ENCODE measurements at regions not wholly inside any gene's neighbourhood (a gene's known extent, or its start where the extent isn't known, plus 50 kb on each side); places are given as distances from the start of the nearest gene placed in this dataset.

GRCh38 chr6:108734271-108734922 is 113.8 kb upstream of the ARMC2 start:
- DNase-seq = no peak
- Mint-ChIP-seq H3K27ac (no peak overlapping the region), H3K4me3 (no peak overlapping the region), H3K36me3 (no peaks in the 10 kb centered on the region), H3K27me3 (ENCODE audit: low read depth in 3 of 3) (peaks cover 0 to 6% (median 2%) of the 10 kb centered on the region in 3 donors), H3K9me3 (no peaks in the 10 kb centered on the region), H3K4me1 (peaks cover 4 to 6% of the 10 kb centered on the region in 2 donors)

GRCh38 chr6:108735310-108736001 is 112.8 kb upstream of the ARMC2 start:
- Mint-ChIP-seq H3K4me3 (no peak overlapping the region), H3K36me3 (no peaks in the 10 kb centered on the region), H3K4me1 (peaks cover 4 to 7% of the 10 kb centered on the region in 2 donors), H3K9me3 (no peaks in the 10 kb centered on the region), H3K27ac (no peak overlapping the region), H3K27me3 (ENCODE audit: low read depth in 3 of 3) (peaks cover 0 to 6% (median 2%) of the 10 kb centered on the region in 3 donors)
- no peak for DNase-seq

- Mint-ChIP-seq H3K4me3 (no peak overlapping the region), H3K27me3 (ENCODE audit: low read depth in 3 of 3) (peaks cover 0 to 6% (median 2%) of the 10 kb centered on the region in 3 donors), H3K4me1 (peaks cover 4 to 7% of the 10 kb centered on the region in 2 donors), H3K27ac (no peak overlapping the region), H3K36me3 (no peaks in the 10 kb centered on the region), H3K9me3 (no peaks in the 10 kb centered on the region)
- DNase-seq = no peak
Measured at GRCh38 chr6:108736002-108736361, 112.2 kb upstream of the ARMC2 start.

GRCh38 chr6:108736832-108737231 is 111.4 kb upstream of the ARMC2 start:
- no peak overlapping the region for H3K27ac Mint-ChIP-seq
- H3K4me1 Mint-ChIP-seq = peaks cover 4 to 7% of the 10 kb centered on the region in 2 donors
- DNase-seq = no peak
- peaks cover 0 to 6% (median 2%) of the 10 kb centered on the region in 3 donors for H3K27me3 Mint-ChIP-seq (ENCODE audit: low read depth in 3 of 3)
- H3K9me3 Mint-ChIP-seq = no peaks in the 10 kb centered on the region
- no peaks in the 10 kb centered on the region for H3K36me3 Mint-ChIP-seq
- H3K4me3 Mint-ChIP-seq = no peak overlapping the region

- Mint-ChIP-seq H3K4me1 (peaks cover 4 to 7% of the 10 kb centered on the region in 2 donors), H3K36me3 (no peaks in the 10 kb centered on the region), H3K9me3 (no peaks in the 10 kb centered on the region), H3K27me3 (ENCODE audit: low read depth in 3 of 3) (peaks cover 0 to 3% (median 2%) of the 10 kb centered on the region in 3 donors), H3K27ac (no peak overlapping the region), H3K4me3 (no peak overlapping the region)
- DNase-seq = no peak
Measured at GRCh38 chr6:108737594-108738546, 110.4 kb upstream of the ARMC2 start.

GRCh38 chr6:108738684-108739416 is 109.4 kb upstream of the ARMC2 start:
- H3K4me3 Mint-ChIP-seq = no peak overlapping the region
- H3K4me1 Mint-ChIP-seq = peaks cover 4 to 7% of the 10 kb centered on the region in 2 donors
- H3K27ac Mint-ChIP-seq = no peak overlapping the region
- H3K36me3 Mint-ChIP-seq = no peaks in the 10 kb centered on the region
- H3K9me3 Mint-ChIP-seq = no peaks in the 10 kb centered on the region
- peaks cover 0 to 2% (median 0%) of the 10 kb centered on the region in 3 donors for H3K27me3 Mint-ChIP-seq (ENCODE audit: low read depth in 3 of 3)
- DNase-seq = no peak

- no peak overlapping the region for H3K4me3 Mint-ChIP-seq
- H3K27ac Mint-ChIP-seq = no peak overlapping the region
- no peak for DNase-seq
- no peaks in the 10 kb centered on the region for H3K36me3 Mint-ChIP-seq
- peaks cover 0 to 3% (median 0%) of the 10 kb centered on the region in 3 donors for H3K27me3 Mint-ChIP-seq (ENCODE audit: low read depth in 3 of 3)
- H3K4me1 Mint-ChIP-seq = peaks cover 4 to 7% of the 10 kb centered on the region in 2 donors
- no peaks in the 10 kb centered on the region for H3K9me3 Mint-ChIP-seq
Measured at GRCh38 chr6:108739496-108740330, 108.5 kb upstream of the ARMC2 start.

- H3K27me3 Mint-ChIP-seq (ENCODE audit: low read depth in 3 of 3) = peaks cover 0 to 3% (median 0%) of the 10 kb centered on the region in 3 donors
Measured at GRCh38 chr6:108741331-108741989, 106.8 kb upstream of the ARMC2 start.

GRCh38 chr6:108742041-108742440 is 106.2 kb upstream of the ARMC2 start:
- Mint-ChIP-seq H3K4me3 (no peak overlapping the region), H3K36me3 (no peaks in the 10 kb centered on the region), H3K27ac (no peak overlapping the region), H3K9me3 (no peaks in the 10 kb centered on the region), H3K4me1 (peaks cover 4 to 7% of the 10 kb centered on the region in 2 donors), H3K27me3 (ENCODE audit: low read depth in 3 of 3) (peaks cover 0 to 3% (median 0%) of the 10 kb centered on the region in 3 donors)
- DNase-seq = no peak

More at GRCh38 chr6:108741331-108741989, 106.8 kb upstream of the ARMC2 start:
- no peak overlapping the region for H3K27ac Mint-ChIP-seq
- no peaks in the 10 kb centered on the region for H3K9me3 Mint-ChIP-seq
- H3K4me3 Mint-ChIP-seq = no peak overlapping the region
- H3K36me3 Mint-ChIP-seq = no peaks in the 10 kb centered on the region
- H3K4me1 Mint-ChIP-seq = peaks cover 4 to 7% of the 10 kb centered on the region in 2 donors
- no peak for DNase-seq

- peaks cover 0 to 3% (median 3%) of the 10 kb centered on the region in 3 donors for H3K27me3 Mint-ChIP-seq (ENCODE audit: low read depth in 3 of 3)
- no peaks in the 10 kb centered on the region for H3K9me3 Mint-ChIP-seq
- H3K4me3 Mint-ChIP-seq = no peak overlapping the region
- no peak overlapping the region for H3K27ac Mint-ChIP-seq
- peaks cover 0 to under 1% of the 10 kb centered on the region in 2 donors for H3K4me1 Mint-ChIP-seq
- no peak for DNase-seq
- H3K36me3 Mint-ChIP-seq = no peaks in the 10 kb centered on the region
Measured at GRCh38 chr6:108744244-108744972, 103.8 kb upstream of the ARMC2 start.

GRCh38 chr6:108744996-108745395 is 103.2 kb upstream of the ARMC2 start:
- no peak for DNase-seq
- no peak overlapping the region for H3K4me3 Mint-ChIP-seq
- H3K27ac Mint-ChIP-seq = no peak overlapping the region
- H3K36me3 Mint-ChIP-seq = no peaks in the 10 kb centered on the region
- no peaks in the 10 kb centered on the region for H3K9me3 Mint-ChIP-seq
- peaks cover 0 to 3% (median 3%) of the 10 kb centered on the region in 3 donors for H3K27me3 Mint-ChIP-seq (ENCODE audit: low read depth in 3 of 3)
- no peaks in the 10 kb centered on the region for H3K4me1 Mint-ChIP-seq

Data from immature natural killer cell (primary cell).